Prostate gland (tissue), 2 donors: ENCODE measurements at regions not wholly inside any gene's neighbourhood (a gene's known extent, or its start where the extent isn't known, plus 50 kb on each side); places are given as distances from the start of the nearest gene placed in this dataset.

Experiments used
- POLR2A ChIP-seq: fragments of 450-650 bp; IDR thresholded peaks from one replicate; pipeline ENCODE4 v1.6.1; 2016; ENCODE audit warnings: antibody characterized with exemption, mild to moderate bottlenecking
- POLR2AphosphoS5 ChIP-seq: sonication (generic); formaldehyde crosslinking; IDR thresholded peaks from one replicate; pipeline ENCODE4 v1.6.1; 2017; ENCODE audit warnings: antibody characterized with exemption
- TF ChIP-seq, protein P1 (sequence below), 4 experiments: fragments of 200-600 bp in 2 of 4; fragments of 450-650 bp in 2 of 4; sonication (generic) in 2 of 4; IDR thresholded peaks; 1 replicate in 3 of 4; 2 replicates in 1 of 4; pipeline ENCODE4 v1.5.1; 2016 to 2019; ENCODE audit warnings: antibody characterized with exemption in 4 of 4, mild to moderate bottlenecking in 2 of 4, moderate library complexity in 2 of 4

DNA sequence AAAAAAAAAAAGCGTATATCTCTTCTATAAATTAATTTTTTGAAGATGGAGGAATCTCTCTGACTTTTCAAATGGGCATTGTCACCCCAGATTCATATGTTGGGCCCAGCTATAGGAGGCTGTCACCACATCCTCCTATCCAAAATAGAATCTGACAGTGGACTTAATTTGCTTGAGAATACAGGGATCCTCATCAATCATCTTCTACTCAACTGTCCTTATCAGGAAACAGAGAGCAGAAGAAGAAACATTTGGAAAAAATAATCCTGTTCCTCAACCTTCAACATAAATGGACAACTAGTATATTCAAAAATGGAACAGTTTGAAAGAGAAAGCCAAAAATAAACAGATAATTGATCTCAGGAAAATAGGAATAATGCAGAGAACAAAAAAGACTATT is 725.4 kb upstream of the INTU start:
- TF ChIP-seq, protein P1, sequence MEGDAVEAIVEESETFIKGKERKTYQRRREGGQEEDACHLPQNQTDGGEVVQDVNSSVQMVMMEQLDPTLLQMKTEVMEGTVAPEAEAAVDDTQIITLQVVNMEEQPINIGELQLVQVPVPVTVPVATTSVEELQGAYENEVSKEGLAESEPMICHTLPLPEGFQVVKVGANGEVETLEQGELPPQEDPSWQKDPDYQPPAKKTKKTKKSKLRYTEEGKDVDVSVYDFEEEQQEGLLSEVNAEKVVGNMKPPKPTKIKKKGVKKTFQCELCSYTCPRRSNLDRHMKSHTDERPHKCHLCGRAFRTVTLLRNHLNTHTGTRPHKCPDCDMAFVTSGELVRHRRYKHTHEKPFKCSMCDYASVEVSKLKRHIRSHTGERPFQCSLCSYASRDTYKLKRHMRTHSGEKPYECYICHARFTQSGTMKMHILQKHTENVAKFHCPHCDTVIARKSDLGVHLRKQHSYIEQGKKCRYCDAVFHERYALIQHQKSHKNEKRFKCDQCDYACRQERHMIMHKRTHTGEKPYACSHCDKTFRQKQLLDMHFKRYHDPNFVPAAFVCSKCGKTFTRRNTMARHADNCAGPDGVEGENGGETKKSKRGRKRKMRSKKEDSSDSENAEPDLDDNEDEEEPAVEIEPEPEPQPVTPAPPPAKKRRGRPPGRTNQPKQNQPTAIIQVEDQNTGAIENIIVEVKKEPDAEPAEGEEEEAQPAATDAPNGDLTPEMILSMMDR (IDR thresholded peaks at IDR 0.05), result no peak
- TF ChIP-seq POLR2A (no peak), POLR2AphosphoS5 (no peak)
